ENCODE measurements at regions not wholly inside any gene's neighbourhood (a gene's known extent, or its start where the extent isn't known, plus 50 kb on each side); places are given as distances from the start of the nearest gene placed in this dataset.

GRCh38 chr11:115760461-115761320 is 256.5 kb upstream of the CADM1 start:
- TF ChIP-seq EZH2 (IDR thresholded peaks at IDR 0.05; ENCODE audit: low read length, missing control alignments) = no peak
- no peak for TF ChIP-seq CTCF (conservative IDR thresholded peaks at IDR 0.05 in 1 of 2, IDR thresholded peaks at IDR 0.05 in 1 of 2; ENCODE audit: low read depth in 1 of 2, low read length in 2 of 2)
